ENCODE measurements at regions not wholly inside any gene's neighbourhood (a gene's known extent, or its start where the extent isn't known, plus 50 kb on each side); places are given as distances from the start of the nearest gene placed in this dataset.

GRCh38 chr19:29401712-29402421 is 123.9 kb upstream of the VSTM2B start:
- no peak for DNase-seq

DNA sequence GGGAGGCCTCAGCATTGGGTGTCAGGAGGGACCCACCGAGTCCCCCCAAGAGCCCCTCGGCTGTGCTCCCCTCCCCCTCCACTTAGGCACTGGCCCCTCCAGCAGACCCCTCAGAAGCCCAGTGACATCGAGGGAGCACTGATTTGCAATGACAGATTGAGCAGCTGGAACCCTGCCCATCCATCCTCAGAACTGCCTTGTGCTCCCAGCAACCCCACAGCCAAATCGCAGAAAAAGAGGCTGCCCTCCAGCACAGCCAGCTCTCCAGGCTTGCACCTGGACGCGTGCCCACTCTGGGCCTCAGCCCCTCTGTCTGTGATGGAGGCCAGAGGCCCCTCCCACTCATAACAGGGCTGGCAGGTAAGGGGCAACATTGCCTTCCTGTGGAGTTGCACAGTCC is 123.2 kb upstream of the VSTM2B start:
- peak; percentile 53 for DNase-seq

DNA sequence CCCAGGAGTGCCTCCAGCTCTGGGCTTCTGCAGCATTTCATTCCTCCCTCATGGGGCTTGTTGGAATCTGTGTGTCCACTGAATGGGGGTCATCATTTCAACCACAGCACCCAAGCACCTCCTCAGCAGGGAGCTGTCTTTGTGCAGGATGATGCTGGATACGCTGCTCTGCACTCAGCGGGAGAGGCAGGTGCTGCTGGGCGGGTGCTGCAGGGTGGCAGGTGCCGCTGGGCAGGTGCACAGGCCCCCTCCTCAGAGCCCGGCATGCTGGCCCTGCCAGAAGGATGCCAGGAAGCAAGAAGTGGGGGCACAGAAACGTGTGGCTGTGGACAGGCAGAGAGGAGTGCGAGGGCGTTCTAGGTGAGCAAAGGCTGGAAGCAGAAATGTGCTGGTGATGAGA is 121.8 kb upstream of the VSTM2B start:
- DNase-seq = peak; percentile 93

DNA sequence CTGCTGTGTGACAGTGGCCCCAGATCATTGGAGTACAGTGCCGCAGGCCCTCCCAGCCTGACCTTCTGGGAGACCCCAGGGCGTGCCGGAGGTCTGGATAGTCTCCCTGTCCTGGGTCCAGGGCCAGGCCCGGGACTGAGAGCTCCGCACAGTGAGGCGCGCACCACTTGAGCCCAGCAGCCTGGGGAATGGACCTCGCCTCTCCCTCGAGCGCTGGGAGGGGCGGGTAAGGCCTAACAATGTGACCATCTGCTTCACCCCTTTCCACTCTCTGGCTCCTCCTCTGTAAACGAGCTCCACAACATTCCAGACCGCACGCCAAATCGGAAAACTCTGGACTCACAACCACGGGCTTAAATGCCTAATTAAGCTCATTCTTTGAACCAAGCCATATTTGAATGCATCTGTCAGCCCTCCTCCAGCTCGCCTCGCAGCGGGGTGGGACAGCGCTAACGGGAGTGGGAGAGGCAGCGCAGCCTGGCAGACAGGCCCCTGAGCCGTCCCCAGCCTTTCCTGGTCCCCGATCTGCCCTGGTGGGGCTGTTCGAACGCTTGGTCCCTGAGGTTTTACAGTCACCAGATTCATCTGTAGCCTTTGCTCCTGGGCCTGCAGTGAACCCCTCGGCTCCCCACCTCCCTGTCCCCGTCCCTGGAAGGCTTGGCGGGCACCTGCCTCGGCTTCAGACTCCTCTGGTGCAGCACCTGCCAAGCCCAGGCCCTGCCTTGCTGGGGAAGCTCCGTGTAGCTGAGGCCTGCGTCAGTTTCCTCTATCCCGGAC is 120.7 kb upstream of the VSTM2B start:
- DNase-seq = peak; percentile 96

DNA sequence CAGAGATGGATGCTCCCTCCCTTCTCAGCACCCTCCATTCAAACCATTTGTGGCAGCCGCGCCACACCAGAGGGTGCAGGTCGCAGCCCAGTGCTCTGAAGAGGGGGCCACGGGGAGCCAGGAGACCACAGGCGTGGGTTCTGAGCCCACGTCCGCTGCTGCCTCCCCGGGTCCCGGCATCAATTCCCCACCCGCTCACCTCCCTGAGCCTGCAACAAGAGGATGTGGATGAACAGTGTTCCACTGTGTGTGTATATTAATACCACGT is 120.1 kb upstream of the VSTM2B start:
- DNase-seq = no peak

- no peak for DNase-seq
These were observed 116.5 kb upstream of the VSTM2B start for GRCh38 chr19:29409076-29409862.

- no peak for DNase-seq
These were observed 115.2 kb upstream of the VSTM2B start for GRCh38 chr19:29410601-29411000.

DNA sequence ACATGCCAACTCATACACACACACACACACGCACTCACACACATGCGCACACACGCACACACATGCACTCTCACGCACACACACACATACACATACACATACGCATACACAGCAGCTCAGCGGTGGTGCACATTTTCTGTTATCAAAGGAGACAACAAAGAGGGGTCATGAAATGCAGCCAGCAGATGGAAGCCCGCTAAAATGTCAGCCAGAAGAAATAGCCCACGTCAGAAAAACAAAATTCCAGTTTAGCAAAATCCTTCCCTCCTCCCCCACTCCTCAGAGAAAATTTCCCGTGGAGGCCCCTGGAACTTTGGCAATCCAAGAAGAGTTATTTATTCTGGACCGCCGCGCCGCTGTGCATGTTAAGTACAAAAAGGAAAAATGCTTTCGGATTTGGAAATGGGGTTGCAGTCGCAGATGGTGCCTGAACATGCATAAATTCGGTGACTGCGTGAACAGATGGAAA is 114.6 kb upstream of the VSTM2B start:
- no peak for DNase-seq

DNA sequence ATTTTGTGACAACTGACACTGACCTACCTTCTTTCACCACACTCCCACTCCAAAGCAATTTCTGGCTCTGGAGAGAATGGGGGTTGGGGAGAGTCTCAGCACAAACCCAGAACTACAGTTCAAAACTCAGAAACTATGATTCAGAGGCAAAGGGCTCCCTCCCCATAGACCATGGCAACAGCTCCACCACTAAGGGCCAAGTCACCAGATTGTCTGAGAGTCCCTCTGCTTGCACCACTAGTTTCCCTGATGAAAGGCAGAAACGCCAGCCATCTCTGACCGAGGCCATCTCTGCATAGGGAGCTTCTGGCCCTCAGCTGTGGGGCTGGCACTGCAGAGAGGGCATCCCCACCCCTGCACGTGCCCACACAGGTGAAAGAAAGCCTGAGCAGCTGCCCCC is 112.4 kb upstream of the VSTM2B start:
- no peak for DNase-seq

- no peak for DNase-seq
These were observed 110.3 kb upstream of the VSTM2B start for GRCh38 chr19:29415507-29415906.

DNA sequence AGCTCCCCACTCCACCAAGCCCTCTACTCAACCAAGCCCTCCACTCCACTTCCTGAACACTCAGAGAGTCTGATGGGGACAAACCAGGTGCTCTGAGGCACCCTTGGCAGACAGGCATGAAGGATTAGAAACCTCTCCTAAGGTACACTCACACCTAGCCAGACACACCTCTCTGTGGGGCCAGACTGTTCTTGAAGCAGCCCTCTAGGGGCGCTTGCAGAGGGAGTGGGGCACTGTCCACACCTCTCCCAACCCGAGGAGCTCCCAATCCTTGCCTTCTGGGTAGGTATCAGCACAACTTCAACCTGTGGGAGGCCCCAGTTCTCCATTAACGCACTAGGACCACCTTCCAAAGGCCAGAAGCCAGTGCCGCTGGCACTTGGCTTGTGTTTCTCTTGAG is 108.7 kb upstream of the VSTM2B start:
- DNase-seq = no peak

- DNase-seq = no peak
These were observed 107.6 kb upstream of the VSTM2B start for GRCh38 chr19:29418201-29418600.

- no peak for DNase-seq
These were observed 105.7 kb upstream of the VSTM2B start for GRCh38 chr19:29420065-29420464.

DNA sequence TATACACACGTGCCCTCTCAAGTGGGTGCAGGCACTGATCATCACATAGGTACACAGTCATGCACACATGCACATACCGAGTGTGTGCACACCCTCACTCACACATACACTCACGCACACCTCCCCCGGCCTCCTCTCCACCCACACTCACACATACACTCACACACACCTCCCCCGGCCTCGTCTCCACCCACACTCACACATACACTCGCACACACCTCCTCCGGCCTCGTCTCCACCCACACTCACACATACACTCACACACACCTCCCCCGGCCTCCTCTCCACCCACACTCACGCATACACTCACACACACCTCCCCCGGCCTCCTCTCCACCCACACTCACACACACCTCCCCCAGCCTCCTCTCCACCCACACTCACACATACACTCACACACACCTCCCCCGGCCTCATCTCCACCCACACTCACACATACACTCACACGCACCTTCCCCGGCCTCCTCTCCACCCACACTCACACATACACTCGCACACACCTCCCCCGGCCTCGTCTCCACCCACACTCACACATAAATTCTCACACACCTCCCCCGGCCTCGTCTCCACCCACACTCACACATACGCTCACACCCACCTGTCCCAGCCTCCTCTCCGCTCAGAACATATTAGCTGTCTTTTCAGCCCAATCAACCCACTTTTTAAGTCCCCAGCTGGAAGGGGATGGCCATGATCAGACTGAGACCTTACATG is 105.2 kb upstream of the VSTM2B start:
- DNase-seq = no peak

DNA sequence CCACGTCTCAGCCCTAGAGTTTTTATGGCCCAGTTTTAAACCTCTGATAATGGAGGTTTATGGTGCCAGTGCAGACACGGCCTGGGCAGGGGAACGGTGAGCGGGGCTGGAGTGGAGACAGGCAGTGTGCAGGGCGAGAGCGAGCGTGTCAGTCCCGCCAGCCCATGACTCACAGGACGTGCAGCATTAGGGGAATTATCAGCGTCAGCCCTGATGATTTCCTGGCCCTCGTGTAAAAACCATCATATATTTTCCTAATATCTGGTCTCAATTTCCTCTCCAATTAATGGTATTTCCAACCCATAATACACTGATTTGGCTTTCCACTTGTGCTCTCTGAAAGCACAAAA is 104.6 kb upstream of the VSTM2B start:
- no peak for DNase-seq

- no peak for DNase-seq
These were observed 103.7 kb upstream of the VSTM2B start for GRCh38 chr19:29422047-29422446.

- no peak for DNase-seq
These were observed 103.2 kb upstream of the VSTM2B start for GRCh38 chr19:29422486-29423085.

- DNase-seq = no peak
These were observed 97.7 kb upstream of the VSTM2B start for GRCh38 chr19:29428071-29428470.

GRCh38 chr19:29429021-29429420 is 96.8 kb upstream of the VSTM2B start:
- DNase-seq = no peak

DNA sequence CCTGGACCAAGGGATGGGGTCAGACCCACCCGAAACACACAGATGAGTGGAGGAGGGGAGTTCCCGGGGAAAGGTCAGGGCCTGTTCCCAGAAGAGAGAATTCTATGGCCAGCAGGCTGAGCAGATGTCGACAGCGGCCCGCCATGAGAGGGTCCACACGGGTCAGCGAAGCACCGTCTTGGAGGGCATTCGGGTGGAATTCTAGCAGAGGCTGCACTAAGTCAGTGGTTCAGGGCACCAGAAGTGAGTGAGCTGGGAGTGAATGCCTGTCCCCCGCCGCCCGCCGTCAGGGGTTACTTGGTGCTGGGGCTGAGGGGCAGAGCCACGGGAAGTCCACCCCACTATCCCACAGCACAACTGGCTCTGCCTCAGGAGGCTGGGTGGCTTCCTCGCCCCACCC is 96.2 kb upstream of the VSTM2B start:
- DNase-seq = no peak

DNA sequence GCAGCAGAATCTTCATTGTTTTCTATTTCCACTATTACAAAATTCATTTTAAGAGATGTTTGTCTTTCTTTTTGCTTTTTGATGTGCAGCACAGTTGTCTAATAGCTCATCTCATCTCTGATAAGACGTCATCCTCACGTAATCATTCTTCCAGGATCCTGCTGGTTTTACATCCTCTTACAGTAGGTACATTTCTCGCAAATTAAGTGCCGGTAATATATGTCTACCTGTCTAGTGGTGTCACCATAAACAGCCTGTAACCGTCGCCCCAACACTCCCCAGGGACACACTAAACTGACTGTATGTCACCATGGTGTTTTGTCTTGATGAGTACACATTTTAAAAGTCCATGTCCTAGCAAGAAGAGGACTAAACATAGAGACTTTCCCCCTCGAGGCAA is 94.5 kb upstream of the VSTM2B start:
- no peak for DNase-seq

- no peak for DNase-seq
These were observed 93.1 kb upstream of the VSTM2B start for GRCh38 chr19:29432677-29433076.

DNA sequence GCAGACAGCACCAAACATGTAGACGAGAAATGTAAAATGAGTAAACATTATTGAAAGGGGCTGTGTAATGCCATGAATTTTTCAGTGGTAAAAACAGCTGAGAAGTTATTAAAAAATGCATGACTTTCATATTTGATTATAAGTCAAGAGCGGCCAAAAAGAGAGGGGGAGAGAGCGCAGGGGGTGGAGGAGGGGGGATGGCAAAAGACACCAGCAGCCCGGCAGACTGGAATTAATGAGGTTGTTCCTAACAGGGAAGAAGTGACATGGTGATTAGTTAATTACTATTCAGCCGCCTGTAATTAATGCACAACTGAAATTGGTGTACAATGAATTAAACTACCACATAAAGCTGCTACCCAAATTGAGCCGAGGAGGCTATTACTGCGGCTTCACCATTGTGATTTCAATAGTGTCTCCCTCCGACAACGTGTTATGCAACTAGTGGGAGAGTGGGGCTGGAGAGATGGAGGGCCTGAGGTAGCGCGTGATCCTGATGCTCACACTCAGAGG is 89.1 kb upstream of the VSTM2B start:
- DNase-seq = no peak

Data from NCI-H1105 treated with DMSO at 0.1 percent for 48 hours (cell line).